GM18498 (cell line): ENCODE measurements at regions not wholly inside any gene's neighbourhood (a gene's known extent, or its start where the extent isn't known, plus 50 kb on each side); places are given as distances from the start of the nearest gene placed in this dataset.

Experiments
- ATAC-seq: cut with Tn5 transposase; IDR thresholded peaks from one replicate; pipeline ENCODE4 v1.9.1; 2021; ENCODE audit warnings: mild to moderate bottlenecking, moderate library complexity; ENCODE audit not compliant: unreplicated experiment

GRCh38 chr5:115409094-115409493 is 112.6 kb upstream of the CCDC112 start:
- ATAC-seq = no peak

DNA sequence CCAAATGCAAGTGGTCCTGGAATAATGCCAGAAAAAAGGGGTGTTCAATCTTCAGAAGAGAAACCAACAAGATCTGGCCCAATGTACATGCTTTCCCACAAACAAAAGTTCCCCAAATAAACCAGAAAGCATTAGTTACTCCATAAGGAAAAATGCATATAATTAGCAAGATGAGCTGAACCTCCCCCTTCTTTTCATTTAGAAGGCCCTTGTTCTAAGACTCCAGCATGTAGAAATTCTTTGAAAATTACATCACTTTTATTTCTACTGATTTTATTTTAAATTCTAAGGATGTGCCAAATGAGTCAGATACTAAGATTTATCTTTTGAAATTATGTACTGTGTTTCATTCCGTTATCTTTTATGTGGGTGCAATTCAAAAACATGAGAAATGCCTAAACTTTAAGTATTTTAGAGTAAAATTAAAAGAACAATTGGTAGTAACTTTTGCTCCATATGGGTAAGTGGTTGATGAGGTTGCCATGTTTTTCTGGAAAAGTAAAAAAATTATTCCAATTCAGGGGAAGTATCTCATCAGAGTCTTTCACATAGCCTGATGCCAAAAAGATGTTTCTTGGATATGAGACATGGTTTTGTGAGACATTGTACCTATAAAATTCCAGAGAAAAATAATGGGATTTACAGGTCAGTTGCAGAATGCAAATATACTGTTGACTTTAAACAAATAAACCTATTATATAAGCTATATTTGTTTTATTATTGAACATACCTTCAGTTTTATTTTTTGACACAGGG is 106.5 kb upstream of the CCDC112 start:
- ATAC-seq = no peak

DNA sequence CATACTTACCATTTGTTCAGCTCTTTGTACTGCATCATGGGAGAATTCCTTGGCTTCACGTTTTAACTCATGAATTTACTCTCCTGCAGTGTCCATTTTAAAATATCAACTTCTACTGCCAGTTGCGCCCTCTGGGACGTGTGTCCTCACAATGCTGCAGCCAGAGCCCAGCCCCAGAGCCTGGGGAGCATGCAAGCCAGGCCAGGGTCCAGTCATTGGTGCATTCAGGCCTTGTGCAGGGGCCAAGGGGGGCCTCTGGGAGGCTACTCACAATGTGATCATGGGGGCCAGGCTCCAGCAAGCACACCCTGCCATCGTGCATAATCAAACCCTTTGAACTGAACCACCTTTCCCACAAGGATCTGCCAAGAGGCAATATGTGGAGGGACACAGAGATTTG is 105.6 kb upstream of the CCDC112 start:
- no peak for ATAC-seq

DNA sequence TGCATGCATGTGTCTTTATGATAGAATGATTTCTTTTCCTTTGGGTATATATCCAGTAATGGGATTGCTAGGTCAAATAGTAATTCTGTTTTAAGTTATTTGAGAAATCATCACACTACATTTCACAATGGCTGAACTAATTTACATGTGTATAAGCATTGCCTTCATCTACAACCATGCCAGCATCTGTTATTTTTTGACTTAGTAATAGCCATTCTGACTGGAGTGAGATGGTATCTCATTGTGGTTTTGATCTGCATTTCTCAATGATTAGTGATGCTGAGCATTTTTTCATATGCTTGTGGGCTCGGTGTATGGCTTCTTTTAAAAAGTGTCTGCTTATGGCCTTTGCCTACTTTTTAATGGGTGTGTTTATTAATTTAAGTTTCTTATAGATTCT is 102.3 kb upstream of the CCDC112 start:
- no peak for ATAC-seq

- no peak for ATAC-seq
These were observed 100.2 kb upstream of the CCDC112 start for GRCh38 chr5:115396688-115397087.

DNA sequence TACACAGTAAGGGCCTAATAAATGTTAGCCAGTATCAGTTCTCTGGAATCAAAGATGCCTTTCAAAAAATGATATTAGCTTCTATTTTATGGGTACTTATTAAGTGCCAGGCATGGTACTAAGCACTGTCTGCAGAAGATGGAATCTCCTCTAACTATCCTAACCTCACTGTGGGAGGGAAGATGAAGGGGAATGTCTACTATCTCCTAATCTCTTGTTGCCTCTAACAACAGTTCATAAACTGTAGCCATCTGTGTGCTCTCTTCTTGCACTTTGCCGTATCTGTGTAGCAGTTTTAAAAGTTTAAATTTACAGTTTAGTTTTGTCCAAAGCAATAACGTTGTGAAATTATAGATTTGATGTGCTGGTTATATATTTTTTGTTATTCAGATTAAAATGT is 99.6 kb upstream of the CCDC112 start:
- ATAC-seq = no peak

GRCh38 chr5:115394531-115394930 is 98.1 kb upstream of the CCDC112 start:
- no peak for ATAC-seq

DNA sequence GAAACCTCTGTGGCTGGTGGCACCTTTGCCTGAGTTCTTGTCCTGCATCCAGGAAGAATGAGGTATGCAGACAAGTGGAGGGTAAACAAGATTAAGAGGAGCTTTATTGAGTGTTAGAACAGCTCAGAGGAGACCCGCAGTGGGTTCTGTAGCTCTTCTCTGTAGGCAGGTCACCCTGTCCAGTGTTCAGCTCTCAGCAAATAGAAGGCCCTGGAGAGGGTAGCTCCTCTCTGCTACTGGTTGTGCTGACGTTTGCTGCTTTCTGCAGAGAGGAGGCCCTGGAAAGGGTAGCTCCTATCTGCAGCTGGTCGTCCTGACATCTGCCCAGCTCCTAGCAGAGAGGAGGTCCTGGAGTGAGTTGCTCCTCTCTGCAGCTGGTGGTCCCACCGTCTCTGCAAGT is 96.8 kb upstream of the CCDC112 start:
- no peak for ATAC-seq

- ATAC-seq = no peak
These were observed 96.2 kb upstream of the CCDC112 start for GRCh38 chr5:115392611-115393010.

DNA sequence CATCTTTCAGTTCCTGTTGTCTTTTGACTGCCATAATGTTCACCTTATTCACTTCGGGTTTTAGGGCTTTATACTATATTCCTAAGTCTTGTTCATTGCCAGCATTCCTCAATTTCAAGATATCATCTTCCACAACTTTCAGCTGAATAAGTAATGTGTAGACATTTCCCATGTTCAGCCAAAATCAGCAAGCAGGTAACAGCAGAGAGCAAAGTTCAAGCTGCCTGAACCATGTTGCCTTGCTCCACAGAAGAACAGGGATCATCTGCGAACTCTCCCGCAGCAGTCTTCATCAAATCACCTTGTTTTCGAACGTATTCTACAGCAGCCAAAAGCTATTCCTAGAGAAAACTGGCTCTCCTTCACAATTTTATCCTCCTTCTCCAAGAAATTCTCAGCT is 95.3 kb upstream of the CCDC112 start:
- no peak for ATAC-seq

DNA sequence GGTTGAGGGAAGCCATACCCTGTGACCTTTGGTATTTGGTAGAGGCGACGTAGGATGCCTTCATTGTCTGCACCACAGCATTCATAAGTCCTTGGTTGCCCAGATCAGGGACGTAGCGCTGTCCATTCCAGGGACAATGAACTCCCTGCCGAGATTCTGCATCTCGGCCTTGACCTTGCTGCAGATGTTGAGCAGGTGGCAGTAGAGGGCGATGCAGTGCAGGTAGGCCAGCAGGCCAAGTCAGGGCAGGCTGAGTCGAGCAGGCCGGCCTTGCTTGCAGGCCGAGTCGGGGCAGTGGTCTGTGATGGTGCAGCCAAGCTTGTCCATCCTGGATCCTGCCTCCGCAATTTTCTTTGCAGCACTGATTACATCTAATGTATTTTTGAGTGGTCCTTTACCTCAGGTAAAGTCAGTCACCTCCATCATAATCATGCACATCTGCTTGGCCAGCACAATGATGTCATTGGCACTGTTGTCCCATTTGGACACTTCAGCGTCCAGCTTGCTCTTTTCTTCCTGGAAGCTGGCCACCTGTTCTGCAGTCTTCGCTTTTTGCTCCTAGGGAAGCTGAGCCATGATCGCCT is 93.4 kb upstream of the CCDC112 start:
- no peak for ATAC-seq

DNA sequence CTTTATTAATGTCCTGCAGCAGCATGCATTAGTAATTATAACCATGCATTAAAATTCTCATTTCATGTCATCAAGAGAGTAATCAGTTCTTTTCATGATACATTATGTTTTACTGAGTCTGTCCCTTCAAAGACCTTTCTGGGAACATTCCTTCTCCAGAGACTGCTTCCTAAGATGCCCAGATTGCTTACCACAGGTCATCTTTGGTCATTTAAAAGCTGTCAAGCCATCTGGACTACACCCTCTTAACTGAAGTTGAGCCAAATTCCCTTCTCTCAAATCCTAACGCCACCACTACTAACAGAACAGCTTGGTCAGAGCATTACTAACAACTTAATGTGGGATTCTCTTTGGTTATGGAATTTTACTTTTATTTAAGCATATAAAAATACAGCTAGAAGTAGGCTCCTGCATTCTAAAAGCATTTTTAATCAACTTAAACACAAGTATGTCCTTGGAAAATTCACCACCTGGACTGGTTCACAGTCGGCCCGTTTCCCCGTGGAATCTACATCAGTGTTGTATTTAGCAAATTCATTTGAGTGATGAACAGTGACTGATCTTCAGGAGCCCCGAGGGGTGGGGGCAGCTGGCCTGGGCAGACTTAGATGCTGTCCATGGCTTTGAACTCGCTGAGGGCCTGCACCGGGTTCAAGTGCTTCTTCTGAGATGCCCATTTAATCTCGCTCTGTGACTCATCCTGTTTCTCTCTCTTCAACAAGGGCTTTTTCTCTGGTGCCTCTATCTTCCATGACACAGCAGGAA is 92.8 kb upstream of the CCDC112 start:
- no peak for ATAC-seq

DNA sequence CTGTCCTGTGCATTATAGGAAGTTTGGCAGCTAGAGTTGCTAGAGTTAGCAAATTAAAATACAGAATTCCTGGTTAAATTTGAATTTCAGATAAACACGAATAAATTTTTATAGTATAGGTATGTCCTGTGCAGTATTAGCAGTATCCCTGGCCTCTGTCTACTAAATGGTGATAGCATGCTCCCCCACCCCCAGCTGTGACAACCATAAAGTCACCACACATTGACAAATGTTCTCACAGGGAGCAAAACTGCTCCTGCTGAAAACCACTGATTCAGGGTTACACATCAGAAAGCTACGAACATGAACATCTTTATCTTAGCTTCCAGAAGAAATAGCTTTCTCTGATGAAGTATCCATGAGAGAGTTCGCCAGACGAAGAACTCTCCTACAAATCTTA is 91.8 kb upstream of the CCDC112 start:
- ATAC-seq = no peak

DNA sequence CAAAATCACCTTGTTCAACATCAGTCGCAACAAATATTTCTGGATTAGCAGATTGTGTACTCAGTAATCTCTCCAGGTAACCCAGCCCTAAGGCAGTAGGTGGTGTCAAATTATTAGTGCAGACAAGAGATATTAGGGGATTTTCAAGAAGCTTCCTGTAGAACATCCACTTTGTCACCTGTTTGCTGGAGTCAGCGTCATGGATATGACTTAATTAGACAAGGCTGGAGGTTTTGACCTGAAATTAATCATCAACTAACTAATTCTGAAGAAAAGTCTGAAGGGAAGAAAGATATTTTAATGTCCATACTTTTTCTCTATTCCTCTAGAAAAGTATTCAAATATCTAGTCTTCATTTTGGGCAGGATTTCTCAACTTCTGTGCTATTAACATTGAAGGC is 91.4 kb upstream of the CCDC112 start:
- ATAC-seq = no peak

GRCh38 chr5:115386657-115387056 is 90.2 kb upstream of the CCDC112 start:
- ATAC-seq = no peak

DNA sequence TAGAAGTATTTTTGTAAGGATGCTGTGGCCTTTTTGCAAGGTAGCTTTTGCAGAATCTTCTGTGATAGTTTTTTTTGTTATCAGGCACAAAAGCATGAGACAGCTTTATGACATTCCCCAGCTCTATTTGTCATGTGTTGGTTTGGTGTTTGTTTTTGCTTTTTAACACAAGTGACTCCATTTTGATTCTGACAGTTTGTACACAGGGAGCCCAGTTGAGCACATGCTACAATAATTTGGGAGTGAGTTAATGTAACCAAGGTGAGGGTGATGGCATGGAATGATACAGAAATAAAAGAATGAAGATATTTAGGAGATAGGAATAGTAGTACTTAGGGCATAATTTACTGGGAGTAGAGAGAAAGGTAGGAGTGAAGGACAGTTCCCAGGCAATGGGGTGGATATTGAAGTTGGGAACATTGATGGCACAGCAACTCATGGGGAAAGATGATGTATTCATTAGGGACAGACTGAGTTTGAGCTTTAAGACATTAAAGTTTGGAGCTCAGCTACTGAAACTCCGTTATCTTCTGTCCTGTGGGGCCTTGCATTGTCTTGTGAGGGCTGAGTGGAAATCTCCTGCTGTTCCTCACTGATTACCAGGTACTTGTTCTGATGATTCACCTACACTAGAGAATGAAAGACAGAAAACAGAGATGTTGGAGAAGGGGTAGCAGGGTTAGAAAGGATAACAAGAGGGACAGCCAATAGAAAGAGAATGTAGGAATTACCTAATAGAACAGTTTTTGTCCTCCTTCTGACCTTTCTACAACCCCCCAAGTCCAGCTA is 88.3 kb upstream of the CCDC112 start:
- ATAC-seq = no peak

DNA sequence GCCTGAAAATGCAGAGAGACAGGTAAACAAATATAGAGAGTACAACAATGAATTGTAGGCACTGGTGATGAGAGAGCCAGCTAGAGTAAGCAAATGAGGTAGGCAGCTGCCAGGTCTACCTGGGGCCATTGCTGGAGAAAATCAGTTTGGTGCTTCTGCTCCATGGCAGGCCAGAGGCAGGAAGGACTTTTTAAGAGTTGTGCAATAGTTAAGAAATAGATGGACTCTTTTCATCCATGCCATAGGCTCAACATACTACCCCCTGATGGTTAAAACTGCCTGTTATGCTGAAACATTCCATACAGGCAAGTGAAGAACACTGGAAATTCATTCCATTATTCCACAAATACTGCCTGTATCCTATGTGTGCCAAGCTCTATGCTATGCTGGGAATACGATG is 86.5 kb upstream of the CCDC112 start:
- no peak for ATAC-seq

- ATAC-seq = no peak
These were observed 85.6 kb upstream of the CCDC112 start for GRCh38 chr5:115381911-115382662.

DNA sequence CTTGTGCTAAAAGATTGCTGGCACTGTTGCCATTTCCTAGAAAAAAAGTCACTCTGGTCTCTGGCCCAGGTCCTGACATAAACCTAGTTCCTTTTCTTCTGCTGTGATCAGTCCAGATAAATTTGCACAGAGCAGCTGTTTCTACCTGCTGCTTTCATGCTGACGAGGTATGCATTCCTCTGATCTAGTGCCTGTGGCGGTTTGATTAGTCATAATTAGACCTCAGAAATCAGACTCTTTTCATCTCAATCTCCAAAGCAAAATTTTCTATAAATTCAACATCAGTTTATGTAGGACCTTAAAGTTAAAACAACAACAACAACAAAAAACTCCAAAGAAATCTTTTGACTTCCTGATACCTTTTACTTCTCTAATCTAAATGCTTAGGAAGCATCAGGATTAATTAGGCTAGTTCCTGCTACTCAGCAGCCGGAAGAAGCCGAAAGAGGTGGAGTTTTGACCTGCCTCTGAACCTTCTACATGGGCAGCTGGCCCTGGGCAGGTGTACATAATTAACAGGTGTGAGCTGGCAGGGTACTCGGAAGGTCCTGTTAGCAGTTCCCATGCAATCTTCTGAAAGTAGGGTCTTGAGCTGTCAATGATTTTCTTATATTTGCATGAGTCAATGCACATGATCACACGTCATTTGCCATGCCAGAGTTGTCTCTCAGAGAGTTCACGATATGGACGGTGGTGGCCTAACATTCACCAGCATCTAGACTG is 83.3 kb upstream of the CCDC112 start:
- ATAC-seq = no peak

DNA sequence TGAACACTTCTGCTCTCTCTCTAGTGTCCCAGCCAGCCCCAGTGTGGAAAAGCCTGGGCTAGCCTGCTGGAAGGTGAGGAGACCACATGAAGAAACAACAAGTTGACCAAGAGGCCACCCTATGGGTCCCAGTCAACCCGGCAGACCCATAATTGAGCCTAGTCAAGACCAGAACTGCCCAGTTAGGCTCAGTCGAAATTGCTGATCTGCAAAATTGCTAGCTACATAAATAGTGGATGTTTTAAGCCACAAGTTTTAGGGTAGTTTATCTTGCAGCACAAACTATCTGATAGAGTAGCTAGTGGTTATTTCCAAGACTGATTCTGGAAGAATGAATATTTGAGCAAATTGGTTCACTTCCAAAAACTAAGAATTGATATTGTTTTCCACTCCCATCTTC is 82.3 kb upstream of the CCDC112 start:
- no peak for ATAC-seq
